SU-DHL-6 (cell line): ENCODE measurements at regions not wholly inside any gene's neighbourhood (a gene's known extent, or its start where the extent isn't known, plus 50 kb on each side); places are given as distances from the start of the nearest gene placed in this dataset.

ENCODE experiments used
- H2AFZ ChIP-seq: fragments of 200-600 bp; sonication (generic); 2 replicates; pipeline ENCODE4 v1.6.1; 2014; ENCODE audit warnings: low read depth, mild to moderate bottlenecking, moderate library complexity, mixed read lengths, antibody characterized with exemption, low read length; ENCODE audit not compliant: severe bottlenecking
- H3F3A ChIP-seq: fragments of 200-600 bp; shearing (Covaris generic); 2 replicates; pipeline ENCODE4 v1.6.0; 2016; ENCODE audit warnings: antibody characterized with exemption, mild to moderate bottlenecking; ENCODE audit not compliant: insufficient read depth
- H3K27ac ChIP-seq: fragments of 200-600 bp; sonication (generic); 2 replicates; pipeline ENCODE4 v1.5.1; 2016; ENCODE audit warnings: low read depth, mild to moderate bottlenecking, low read length, moderate library complexity, mixed read lengths
- H3K27me3 ChIP-seq: fragments of 200-600 bp; sonication (generic), shearing (Covaris generic); 2 replicates; pipeline ENCODE4 v1.6.0; 2014; ENCODE audit warnings: mild to moderate bottlenecking, low read length
- H3K36me3 ChIP-seq: fragments of 200-600 bp; sonication (generic); 2 replicates; pipeline ENCODE4 v1.6.1; 2014; ENCODE audit warnings: mild to moderate bottlenecking, low read length, mixed read lengths
- H3K4me2 ChIP-seq: fragments of 300-600, 200-600 bp; shearing (Covaris generic), sonication (generic); 2 replicates; pipeline ENCODE4 v1.6.0; 2014; ENCODE audit warnings: low read length, low read depth, mild to moderate bottlenecking; ENCODE audit not compliant: poor library complexity, severe bottlenecking
- H3K4me3 ChIP-seq: fragments of 200-600 bp; sonication (generic); 2 replicates; pipeline ENCODE4 v1.5.1; 2014; ENCODE audit warnings: antibody characterized with exemption, low read length, mild to moderate bottlenecking, mixed read lengths; ENCODE audit not compliant: insufficient read depth, poor library complexity, severe bottlenecking
- H3K79me2 ChIP-seq: fragments of 200-600 bp; sonication (generic); 2 replicates; pipeline ENCODE4 v1.6.1; 2014; ENCODE audit warnings: mild to moderate bottlenecking, low read length, moderate library complexity; ENCODE audit not compliant: insufficient read depth
- H3K9ac ChIP-seq: fragments of 200-600 bp; sonication (generic); 2 replicates; pipeline ENCODE4 v1.7.0; 2014; ENCODE audit warnings: mild to moderate bottlenecking, low read length
- H3K9me2 ChIP-seq: fragments of 200-600 bp; sonication (generic); replicated peaks from 2 replicates; pipeline ENCODE4 v1.6.1; 2014; ENCODE audit warnings: low read length; ENCODE audit not compliant: insufficient read depth
- H3K9me3 ChIP-seq: fragments of 200-600 bp; sonication (generic); 2 replicates; pipeline ENCODE4 v1.6.1; 2014; ENCODE audit warnings: low read length, mixed read lengths; ENCODE audit not compliant: insufficient read depth
- H4K20me1 ChIP-seq: fragments of 200-600 bp; sonication (generic); 2 replicates; pipeline ENCODE4 v1.6.1; 2014; ENCODE audit warnings: low read depth, mild to moderate bottlenecking, antibody characterized with exemption, low read length, moderate library complexity, mixed read lengths
- CTCF ChIP-seq: fragments of 200-600 bp; sonication (generic); IDR thresholded peaks from one replicate; pipeline ENCODE4 v1.5.1; 2017; ENCODE audit warnings: antibody characterized with exemption, mild to moderate bottlenecking, low read length, moderate library complexity; ENCODE audit not compliant: insufficient read depth, poor library complexity, severe bottlenecking
- EZH2phosphoT487 ChIP-seq: fragments of 200-600 bp; sonication (generic), shearing (Covaris generic); conservative IDR thresholded peaks from 2 replicates; pipeline ENCODE4 v1.6.1; 2018; ENCODE audit warnings: mild to moderate bottlenecking, antibody characterized with exemption, low read length, moderate library complexity, mixed read lengths

- Histone ChIP-seq H3F3A (no peaks in the 10 kb centered on the region), H2AFZ (no peak overlapping the region), H3K9me3 (no peaks in the 10 kb centered on the region), H3K27ac (no peak overlapping the region), H3K9ac (no peak overlapping the region), H4K20me1 (no peaks in the 10 kb centered on the region), H3K79me2 (no peaks in the 10 kb centered on the region), H3K36me3 (no peaks in the 10 kb centered on the region), H3K9me2 (no peaks in the 10 kb centered on the region), H3K27me3 (no peaks in the 10 kb centered on the region), H3K4me2 (no peak overlapping the region), H3K4me3 (no peak overlapping the region)
- TF ChIP-seq CTCF (no peak), EZH2phosphoT487 (no peak)
Measured at GRCh38 chr2:41902897-41903296, 144.9 kb upstream of the PKDCC start.

- H4K20me1 ChIP-seq = no peaks in the 10 kb centered on the region
- H3K79me2 ChIP-seq = no peaks in the 10 kb centered on the region
- no peak overlapping the region for H3K4me2 ChIP-seq
- no peaks in the 10 kb centered on the region for H3F3A ChIP-seq
- H3K27ac ChIP-seq = no peak overlapping the region
- no peak overlapping the region for H3K9ac ChIP-seq
- H3K4me3 ChIP-seq = no peak overlapping the region
- no peak overlapping the region for H2AFZ ChIP-seq
- H3K9me2 ChIP-seq = no peaks in the 10 kb centered on the region
- H3K36me3 ChIP-seq = no peaks in the 10 kb centered on the region
- TF ChIP-seq CTCF (no peak), EZH2phosphoT487 (no peak)
- H3K27me3 ChIP-seq = no peaks in the 10 kb centered on the region
- no peaks in the 10 kb centered on the region for H3K9me3 ChIP-seq
Measured at GRCh38 chr2:41903474-41904135, 144.2 kb upstream of the PKDCC start.

GRCh38 chr2:41904459-41904858 lies 143.4 kb upstream of the PKDCC start:
- H3K4me3 ChIP-seq = no peak overlapping the region
- H2AFZ ChIP-seq = no peak overlapping the region
- H3K9me3 ChIP-seq = no peaks in the 10 kb centered on the region
- H3F3A ChIP-seq = no peaks in the 10 kb centered on the region
- no peak overlapping the region for H3K9ac ChIP-seq
- H3K4me2 ChIP-seq = no peak overlapping the region
- H3K36me3 ChIP-seq = no peaks in the 10 kb centered on the region
- no peaks in the 10 kb centered on the region for H4K20me1 ChIP-seq
- H3K27ac ChIP-seq = no peak overlapping the region
- no peaks in the 10 kb centered on the region for H3K9me2 ChIP-seq
- no peaks in the 10 kb centered on the region for H3K79me2 ChIP-seq
- TF ChIP-seq EZH2phosphoT487 (no peak), CTCF (no peak)
- no peaks in the 10 kb centered on the region for H3K27me3 ChIP-seq
